IMR-90 (cell line): ENCODE measurements at regions not wholly inside any gene's neighbourhood (a gene's known extent, or its start where the extent isn't known, plus 50 kb on each side); places are given as distances from the start of the nearest gene placed in this dataset.

ENCODE experiments used
- ATAC-seq: fragments of 200-7000 bp; cut with Tn5 transposase; 2 replicates; pipeline ENCODE4 v1.9.1; 2020; ENCODE audit warnings: low read depth, mild to moderate bottlenecking, moderate library complexity
- BruUV-seq: library from RNA; stranded (reverse); fragments of 400-500 nt; replicated peaks from 2 replicates; lab custom pipeline; 2021; lab: Mats Ljungman, UMichigan
- CTCF ChIA-PET: fragments of 300-600 bp; formaldehyde crosslinking; extraction: SDS; loops from one replicate; lab custom pipeline; 2021; ENCODE audit warnings: antibody characterized with exemption; lab: Yijun Ruan, JAX
- POLR2A ChIA-PET: fragments of 300-600 bp; sonication (Branson Sonifier 250); formaldehyde crosslinking; loops from one replicate; lab custom pipeline; 2022; ENCODE audit warnings: antibody characterized with exemption; ENCODE audit not compliant: unreplicated experiment; lab: Charles Lee
- DNase-seq: peaks from one replicate; pipeline ENCODE4 v3.0.0; 2013
- H2AFZ ChIP-seq: replicated peaks from 2 replicates; pipeline ENCODE3; 2013; ENCODE audit warnings: low read length, mild to moderate bottlenecking; ENCODE audit not compliant: poor library complexity
- H2AK5ac ChIP-seq: 2 replicates; pipeline ENCODE4 v1.6.1; 2013; ENCODE audit warnings: low read depth, low read length, inconsistent platforms
- H2AK9ac ChIP-seq: replicated peaks from 2 replicates; pipeline ENCODE3; 2013; ENCODE audit warnings: mild to moderate bottlenecking, low read depth, low read length, moderate library complexity; ENCODE audit not compliant: poor library complexity
- H2BK120ac ChIP-seq: 2 replicates; pipeline ENCODE4 v1.6.1; 2013; ENCODE audit warnings: low read depth, low read length, inconsistent platforms
- H2BK15ac ChIP-seq: 3 replicates; pipeline ENCODE4 v1.6.1; 2013; ENCODE audit warnings: low read depth, low read length, inconsistent platforms
- H2BK20ac ChIP-seq: 2 replicates; pipeline ENCODE4 v1.6.1; 2013; ENCODE audit warnings: low read depth, mild to moderate bottlenecking, inconsistent platforms, low read length, moderate library complexity
- H2BK5ac ChIP-seq: 2 replicates; pipeline ENCODE4 v1.6.1; 2013; ENCODE audit warnings: mild to moderate bottlenecking, low read depth, low read length, inconsistent platforms; ENCODE audit not compliant: poor library complexity, severe bottlenecking
- H3K14ac ChIP-seq: replicated peaks from 2 replicates; pipeline ENCODE4 v1.6.1; 2013; ENCODE audit warnings: low read depth, low read length, inconsistent platforms
- H3K18ac ChIP-seq: 2 replicates; pipeline ENCODE4 v1.6.1; 2013; ENCODE audit warnings: low read depth, low read length, control low read depth
- H3K23ac ChIP-seq: 2 replicates; pipeline ENCODE4 v1.6.1; 2013; ENCODE audit warnings: low read depth, low read length, inconsistent platforms
- H3K27ac ChIP-seq: 2 replicates; pipeline ENCODE4 v1.5.1; 2013; ENCODE audit warnings: mild to moderate bottlenecking, control low read depth, low read length; ENCODE audit not compliant: insufficient read depth
- H3K27me3 ChIP-seq: 2 replicates; pipeline ENCODE4 v1.6.1; 2013; ENCODE audit warnings: low read length; ENCODE audit not compliant: control insufficient read depth, insufficient read depth
- H3K36me3 ChIP-seq: 2 replicates; pipeline ENCODE4 v1.6.1; 2013; ENCODE audit warnings: low read length, mixed read lengths; ENCODE audit not compliant: control insufficient read depth, insufficient read depth
- H3K4ac ChIP-seq: 2 replicates; pipeline ENCODE4 v1.6.1; 2013; ENCODE audit warnings: low read depth, low read length, inconsistent platforms
- H3K4me1 ChIP-seq: 2 replicates; pipeline ENCODE4 v1.6.1; 2013; ENCODE audit warnings: low read length, mixed read lengths; ENCODE audit not compliant: control insufficient read depth, insufficient read depth
- H3K4me2 ChIP-seq: 2 replicates; pipeline ENCODE4 v1.6.1; 2013; ENCODE audit warnings: low read depth, mild to moderate bottlenecking, control low read depth, low read length, moderate library complexity
- H3K4me3 ChIP-seq: 2 replicates; pipeline ENCODE4 v1.5.1; 2013; ENCODE audit warnings: low read depth, mild to moderate bottlenecking, control low read depth, low read length, moderate library complexity; ENCODE audit not compliant: insufficient read depth
- H3K56ac ChIP-seq: 2 replicates; pipeline ENCODE4 v1.6.1; 2013; ENCODE audit warnings: low read length, inconsistent platforms; ENCODE audit not compliant: insufficient read depth; ENCODE audit errors: extremely low read depth
- H3K79me1 ChIP-seq, 2 experiments: 2 replicates each; pipeline ENCODE4 v1.6.1; 2013; ENCODE audit warnings: low read length in 2 of 2, inconsistent platforms in 1 of 2, low read depth in 1 of 2
- H3K9ac ChIP-seq: 2 replicates; pipeline ENCODE4 v1.6.1; 2013; ENCODE audit warnings: low read depth, low read length, control low read depth
- H3K9me1 ChIP-seq: 2 replicates; pipeline ENCODE4 v1.6.1; 2013; ENCODE audit warnings: low read length, inconsistent platforms; ENCODE audit not compliant: insufficient read depth
- H3K9me3 ChIP-seq: 2 replicates; pipeline ENCODE4 v1.6.1; 2013; ENCODE audit warnings: low read length; ENCODE audit not compliant: control insufficient read depth, insufficient read depth
- H4K20me1 ChIP-seq: 2 replicates; pipeline ENCODE4 v1.6.1; 2013; ENCODE audit warnings: low read length, inconsistent platforms; ENCODE audit not compliant: insufficient read depth
- H4K5ac ChIP-seq: 2 replicates; pipeline ENCODE4 v1.6.1; 2013; ENCODE audit warnings: mild to moderate bottlenecking, low read depth, low read length, control low read depth
- H4K8ac ChIP-seq, 2 experiments: 2 replicates each; pipeline ENCODE4 v1.6.1; 2013; ENCODE audit warnings: low read depth in 2 of 2, low read length in 2 of 2, control low read depth in 1 of 2, inconsistent platforms in 1 of 2
- H4K91ac ChIP-seq: 2 replicates; pipeline ENCODE4 v1.6.1; 2013; ENCODE audit warnings: low read depth, low read length, inconsistent platforms; ENCODE audit not compliant: insufficient read depth
- BHLHE40 ChIP-seq: fragments of 150-350 bp; IDR thresholded peaks from 2 replicates; pipeline ENCODE4 v1.6.1; 2016; ENCODE audit warnings: mild to moderate bottlenecking, low read depth, low read length
- CEBPB ChIP-seq: IDR thresholded peaks from 2 replicates; pipeline ENCODE4 v1.6.1; 2012; ENCODE audit warnings: low read depth, low read length, improper control_type of control experiment
- CTCF ChIP-seq: conservative IDR thresholded peaks from 2 replicates; pipeline ENCODE4 v1.5.1; 2012; ENCODE audit warnings: mild to moderate bottlenecking, low read depth, low read length, improper control_type of control experiment
- ELK1 ChIP-seq: fragments of 150-350 bp; IDR thresholded peaks from 2 replicates; pipeline ENCODE4 v1.6.1; 2016; ENCODE audit warnings: low read depth, mild to moderate bottlenecking, low read length, moderate library complexity, borderline replicate concordance
- FOS ChIP-seq: fragments of 150-350 bp; IDR thresholded peaks from 2 replicates; pipeline ENCODE4 v1.6.1; 2016; ENCODE audit warnings: low read depth, low read length
- MAFK ChIP-seq: IDR thresholded peaks from 2 replicates; pipeline ENCODE4 v1.6.1; 2012; ENCODE audit warnings: low read depth, low read length, improper control_type of control experiment
- MAZ ChIP-seq: IDR thresholded peaks from 2 replicates; pipeline ENCODE4 v1.6.1; 2012; ENCODE audit warnings: low read depth, mild to moderate bottlenecking, low read length, improper control_type of control experiment, moderate library complexity, borderline replicate concordance
- MXI1 ChIP-seq: IDR thresholded peaks from 2 replicates; pipeline ENCODE4 v1.6.1; 2012; ENCODE audit warnings: low read depth, mild to moderate bottlenecking, low read length, moderate library complexity, borderline replicate concordance
- NFE2L2 ChIP-seq: fragments of 150-350 bp; IDR thresholded peaks from 2 replicates; pipeline ENCODE4 v1.6.1; 2016; ENCODE audit warnings: low read depth, mild to moderate bottlenecking, low read length
- POLR2A ChIP-seq: IDR thresholded peaks from 2 replicates; pipeline ENCODE4 v1.6.1; 2012; ENCODE audit warnings: mild to moderate bottlenecking, low read depth, low read length
- RAD21 ChIP-seq: IDR thresholded peaks from 2 replicates; pipeline ENCODE4 v1.6.1; 2012; ENCODE audit warnings: low read length, improper control_type of control experiment
- RCOR1 ChIP-seq: IDR thresholded peaks from 2 replicates; pipeline ENCODE4 v1.6.1; 2012; ENCODE audit warnings: mild to moderate bottlenecking, low read length, improper control_type of control experiment; ENCODE audit not compliant: insufficient replicate concordance
- SMC3 ChIP-seq: fragments of 150-350 bp; IDR thresholded peaks from 2 replicates; pipeline ENCODE4 v1.6.1; 2016; ENCODE audit warnings: low read depth, mild to moderate bottlenecking, antibody characterized with exemption, low read length, moderate library complexity
- USF2 ChIP-seq: fragments of 150-350 bp; IDR thresholded peaks from 2 replicates; pipeline ENCODE4 v1.6.1; 2017; ENCODE audit warnings: mild to moderate bottlenecking, antibody characterized with exemption, low read length, low read depth
- WGBS, 2 experiments: methylation state at CpG; one replicate each; pipeline versions ENCODE4 v1.1.5 to v1.1.7; 2013; ENCODE audit warnings: missing lambda C conversion rate in 2 of 2; ENCODE audit not compliant: insufficient read length in 1 of 2; ENCODE audit errors: extremely low coverage in 2 of 2; 5-methylcytosine and 5-hydroxymethylcytosine counted together
- dilution Hi-C: fragments of 300-500 bp; cut with HindIII; formaldehyde crosslinking; loops from one replicate; pipeline ENCODE4 v1.14.3; 2018; ENCODE audit warnings: low sequenced_read_pairs; ENCODE audit not compliant: unreplicated experiment
- in situ Hi-C: fragments of 300-500 bp; cut with MboI; formaldehyde crosslinking; loops from 3 replicates; pipeline ENCODE4 v1.14.3; 2019; ENCODE audit warnings: low sequenced_read_pairs, inconsistent platforms, mixed read lengths
- intact Hi-C: fragments of 100-400 bp; cut with micrococcal nuclease; formaldehyde crosslinking; loops from 2 replicates; pipeline ENCODE4 v1.10.0; 2022

- H3K27ac ChIP-seq: no peak overlapping the region
- H2AK5ac ChIP-seq: no peak overlapping the region
- H3K4me3 ChIP-seq: no peak overlapping the region
- CTCF ChIA-PET: no interaction called here
- no peak overlapping the region for H3K56ac ChIP-seq
- H4K5ac ChIP-seq: no peak overlapping the region
- in situ Hi-C loops (no loop called here), dilution Hi-C loops (no loop called here), intact Hi-C loops (no loop called here)
- no peaks in the 10 kb centered on the region for H3K79me1 ChIP-seq
- H3K9me1 ChIP-seq: no peaks in the 10 kb centered on the region
- H3K4me1 ChIP-seq: no peaks in the 10 kb centered on the region
- no peak overlapping the region for H3K14ac ChIP-seq
- H2BK20ac ChIP-seq: no peak overlapping the region
- H3K27me3 ChIP-seq: 0 out of 2 replicates have a peak, but pooled peaks cover 2% of the 10 kb centered on the region
- H4K8ac ChIP-seq: no peak overlapping the region
- no peak overlapping the region for H2BK120ac ChIP-seq
- H2AFZ ChIP-seq: no peak overlapping the region
- WGBS, 2 experiments: no CpG with 5 or more reads among the region's 3 CpGs
- no peak for ATAC-seq
- H3K36me3 ChIP-seq: no peaks in the 10 kb centered on the region
- H3K9ac ChIP-seq: no peak overlapping the region
- H2AK9ac ChIP-seq: no peak overlapping the region
- no peak overlapping the region for H4K91ac ChIP-seq
- H4K20me1 ChIP-seq: no peaks in the 10 kb centered on the region
- TF ChIP-seq MAFK (no peak), CEBPB (no peak), RCOR1 (no peak), NFE2L2 (no peak), USF2 (no peak), MXI1 (no peak), SMC3 (no peak), CTCF (no peak), MAZ (no peak), FOS (no peak), POLR2A (no peak), ELK1 (no peak), RAD21 (no peak), BHLHE40 (no peak)
- no peak overlapping the region for H3K23ac ChIP-seq
- DNase-seq: no peak
- H2BK5ac ChIP-seq: no peak overlapping the region
- H3K4ac ChIP-seq: no peak overlapping the region
- H3K4me2 ChIP-seq: no peak overlapping the region
- H2BK15ac ChIP-seq: no peak overlapping the region
- no peak overlapping the region for H3K18ac ChIP-seq
- no peaks in the 10 kb centered on the region for H3K9me3 ChIP-seq
- POLR2A ChIA-PET: no interaction called here
- BruUV-seq: no TSS peak
Measured at GRCh38 chrX:139196890-139197289, 333.6 kb upstream of the F9 start.
